Lower leg skin (tissue), 4 donors: ENCODE measurements at regions not wholly inside any gene's neighbourhood (a gene's known extent, or its start where the extent isn't known, plus 50 kb on each side); places are given as distances from the start of the nearest gene placed in this dataset.

Experiments used
- DNase-seq, 2 donors: peaks; one replicate each; pipeline ENCODE4 v3.0.0-alpha.2; 2019; ENCODE audit warnings: low spot score in 2 of 2
- H3K4me3 ChIP-seq: fragments of 200-600 bp; sonication (generic); 2 replicates; pipeline ENCODE4 v1.5.1; 2017; ENCODE audit warnings: mild to moderate bottlenecking, low read depth; ENCODE audit not compliant: poor library complexity, severe bottlenecking
- CTCF ChIP-seq, 3 donors: fragments of 450-650 bp; IDR thresholded peaks; one replicate each; pipeline ENCODE4 v1.5.1; 2016; ENCODE audit warnings: antibody characterized with exemption in 3 of 3, mild to moderate bottlenecking in 3 of 3, moderate library complexity in 2 of 3
- POLR2A ChIP-seq, 2 donors: fragments of 450-650 bp; IDR thresholded peaks; one replicate each; pipeline ENCODE4 v1.6.1; 2016 to 2017; ENCODE audit warnings: antibody characterized with exemption in 2 of 2, mild to moderate bottlenecking in 1 of 2, moderate library complexity in 1 of 2
- WGBS, 2 donors: methylation state at CpG; one replicate each; pipeline ENCODE4 v1.1.5; 2018; 5-methylcytosine and 5-hydroxymethylcytosine counted together
- intact Hi-C: fragments of 100-400 bp; cut with DNase I; formaldehyde crosslinking; loops from one replicate; pipeline ENCODE4 v1.15.0; 2023; ENCODE audit warnings: low total_unique reads

GRCh38 chr6:134480593-134480992 lies 162.7 kb upstream of the SGK1 start:
- DNase-seq = no peak
- WGBS, 2 donors = 50 to 59% methylated on average over 1 of the region's 1 CpG
- intact Hi-C loops = no loop called here
- no peak overlapping the region for H3K4me3 ChIP-seq
- TF ChIP-seq CTCF (IDR thresholded peaks at IDR 0.05) = no peak
- no peak for TF ChIP-seq POLR2A (IDR thresholded peaks at IDR 0.05)

GRCh38 chr6:134478764-134479399 lies 161.0 kb upstream of the SGK1 start:
- H3K4me3 ChIP-seq = no peak overlapping the region
- intact Hi-C loops = no loop called here
- 98 to 100% methylated on average over 2 of the region's 2 CpGs for WGBS, 2 donors
- no peak for DNase-seq
- TF ChIP-seq POLR2A (IDR thresholded peaks at IDR 0.05) (no peak), CTCF (IDR thresholded peaks at IDR 0.05) (no peak)

DNA sequence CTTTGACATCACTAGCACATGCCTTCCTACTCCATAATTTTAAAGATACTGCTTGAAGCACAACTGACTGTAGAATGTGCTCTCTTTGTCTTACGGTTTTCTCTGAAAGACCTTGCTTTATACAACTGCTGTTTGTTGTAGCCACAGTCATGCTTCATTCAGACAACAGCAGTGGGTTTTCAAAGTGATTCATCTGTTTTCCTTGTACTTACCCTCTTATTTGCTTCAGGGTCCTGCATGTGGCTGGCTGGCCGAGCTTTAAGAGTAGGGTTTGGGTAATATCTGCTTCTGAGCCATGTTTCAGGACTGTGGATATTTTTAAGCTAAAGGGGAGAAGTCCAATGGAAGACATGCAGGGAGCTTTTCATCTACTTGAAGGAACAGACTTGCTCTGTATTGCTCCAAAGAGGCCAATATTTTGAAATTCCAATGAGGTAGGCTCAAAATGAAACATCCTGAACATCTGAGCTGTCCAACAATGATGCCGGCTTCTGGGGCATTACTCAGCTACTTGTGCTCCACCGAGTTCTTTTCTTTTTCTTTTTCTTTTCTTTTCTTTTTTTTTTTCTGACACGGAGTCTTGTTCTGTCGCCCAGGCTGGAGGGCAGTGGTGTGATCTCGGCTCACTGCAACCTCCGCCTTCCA lies 160.2 kb upstream of the SGK1 start:
- intact Hi-C loops = no loop called here
- TF ChIP-seq POLR2A (IDR thresholded peaks at IDR 0.05) = no peak
- TF ChIP-seq CTCF (IDR thresholded peaks at IDR 0.05) = no peak

GRCh38 chr6:134474955-134475354 lies 157.0 kb upstream of the SGK1 start:
- WGBS, 2 donors = 88 to 94% methylated on average over 9 of the region's 9 CpGs
- intact Hi-C loops = no loop called here
- no peak overlapping the region for H3K4me3 ChIP-seq

More for the DNA sequence above, 160.2 kb upstream of the SGK1 start:
- DNase-seq = no peak
- no peak overlapping the region for H3K4me3 ChIP-seq
- WGBS, 2 donors = 85 to 93% methylated on average over 8 of the region's 8 CpGs

DNA sequence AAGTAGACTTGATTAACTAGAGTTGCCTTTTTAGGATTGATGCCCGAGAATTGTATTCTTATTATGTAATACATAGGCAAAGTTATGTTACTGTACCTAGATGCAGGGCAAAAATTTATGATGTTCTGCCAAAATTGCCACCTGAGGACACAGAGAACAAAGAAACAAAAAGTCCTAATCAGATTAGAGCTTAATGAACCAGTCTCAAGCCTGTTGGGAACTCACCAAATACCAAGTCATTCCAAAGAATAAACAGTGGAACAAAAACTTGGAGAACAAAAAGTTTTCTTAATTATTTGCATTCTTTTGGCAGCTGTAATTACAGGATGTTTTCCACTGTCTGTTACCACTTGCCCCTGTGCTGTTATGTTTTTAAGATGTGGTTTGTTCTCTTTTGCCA lies 154.7 kb upstream of the SGK1 start:
- WGBS, 2 donors = 42 to 52% methylated on average over 1 of the region's 1 CpG
- intact Hi-C loops = no loop called here
- TF ChIP-seq CTCF (IDR thresholded peaks at IDR 0.05) = no peak
- no peak for TF ChIP-seq POLR2A (IDR thresholded peaks at IDR 0.05)
- H3K4me3 ChIP-seq = no peak overlapping the region
- DNase-seq = no peak

More at GRCh38 chr6:134474955-134475354, 157.0 kb upstream of the SGK1 start:
- no peak for TF ChIP-seq POLR2A (IDR thresholded peaks at IDR 0.05)
- TF ChIP-seq CTCF (IDR thresholded peaks at IDR 0.05) = no peak
- no peak for DNase-seq
